Activated CD4-positive, alpha-beta T cell treated with anti-CD3 and anti-CD28 coated beads for 48 hours (primary cell): ENCODE measurements at regions not wholly inside any gene's neighbourhood (a gene's known extent, or its start where the extent isn't known, plus 50 kb on each side); places are given as distances from the start of the nearest gene placed in this dataset.

Source experiments
- DNase-seq: peaks from one replicate; pipeline ENCODE4 v3.0.0-alpha.2; 2020

GRCh38 chr4:181420950-181421349 lies 822.3 kb upstream of the TENM3 start:
- DNase-seq = no peak

- no peak for DNase-seq
Measured at GRCh38 chr4:181424362-181425016, 818.7 kb upstream of the TENM3 start.

- no peak for DNase-seq
Measured at GRCh38 chr4:181427076-181427475, 816.1 kb upstream of the TENM3 start.

GRCh38 chr4:181431006-181431405 lies 812.2 kb upstream of the TENM3 start:
- DNase-seq = no peak

- no peak for DNase-seq
Measured at GRCh38 chr4:181431661-181432060, 811.5 kb upstream of the TENM3 start.

GRCh38 chr4:181432335-181432734 lies 810.9 kb upstream of the TENM3 start:
- DNase-seq = no peak

- no peak for DNase-seq
Measured at GRCh38 chr4:181437895-181438294, 805.3 kb upstream of the TENM3 start.

GRCh38 chr4:181438641-181439040 lies 804.6 kb upstream of the TENM3 start:
- DNase-seq = no peak

GRCh38 chr4:181443021-181443420 lies 800.2 kb upstream of the TENM3 start:
- no peak for DNase-seq

- no peak for DNase-seq
Measured at GRCh38 chr4:181465826-181466225, 777.4 kb upstream of the TENM3 start.

- DNase-seq = no peak
Measured at GRCh38 chr4:181468451-181468850, 774.8 kb upstream of the TENM3 start.

- DNase-seq = no peak
Measured at GRCh38 chr4:181470306-181470705, 772.9 kb upstream of the TENM3 start.

GRCh38 chr4:181475359-181475758 lies 767.8 kb upstream of the TENM3 start:
- no peak for DNase-seq

GRCh38 chr4:181475781-181476507 lies 767.3 kb upstream of the TENM3 start:
- no peak for DNase-seq

GRCh38 chr4:181476508-181476890 lies 766.7 kb upstream of the TENM3 start:
- no peak for DNase-seq

GRCh38 chr4:181477591-181477990 lies 765.6 kb upstream of the TENM3 start:
- no peak for DNase-seq

- no peak for DNase-seq
Measured at GRCh38 chr4:181478656-181479055, 764.5 kb upstream of the TENM3 start.

- no peak for DNase-seq
Measured at GRCh38 chr4:181479141-181479540, 764.1 kb upstream of the TENM3 start.

- no peak for DNase-seq
Measured at GRCh38 chr4:181484396-181484795, 758.8 kb upstream of the TENM3 start.

GRCh38 chr4:181488926-181489325 lies 754.3 kb upstream of the TENM3 start:
- no peak for DNase-seq

GRCh38 chr4:181498148-181498547 lies 745.1 kb upstream of the TENM3 start:
- no peak for DNase-seq

- no peak for DNase-seq
Measured at GRCh38 chr4:181502611-181503010, 740.6 kb upstream of the TENM3 start.

- DNase-seq = no peak
Measured at GRCh38 chr4:181503687-181504390, 739.4 kb upstream of the TENM3 start.

- DNase-seq = no peak
Measured at GRCh38 chr4:181504924-181505323, 738.3 kb upstream of the TENM3 start.
